Activated naive CD4-positive, alpha-beta T cell treated with anti-CD3 and anti-CD28 coated beads, Interleukin-2, amount 50 U/mL, for 72 hours (primary cell): ENCODE measurements at regions not wholly inside any gene's neighbourhood (a gene's known extent, or its start where the extent isn't known, plus 50 kb on each side); places are given as distances from the start of the nearest gene placed in this dataset.
A peak's percentile ranks its signal among the peaks of the same experiment; 100 is the strongest.

Experiments
- ATAC-seq, 2 donors: fragments of 150-1000 bp; cut with Tn5 transposase; 2 replicates each; pipeline ENCODE4 v1.10.0; 2021; ENCODE audit warnings: mild to moderate bottlenecking in 2 of 2, moderate library complexity in 2 of 2
- DNase-seq, 2 donors: peaks; one replicate each; pipeline ENCODE4 v3.0.0; 2021 to 2022; ENCODE audit warnings: low spot score in 2 of 2
- H3K27ac Mint-ChIP-seq, 2 donors: one replicate each; pipeline ENCODE4 v1.8.0; 2022; ENCODE audit warnings: mild to moderate bottlenecking in 2 of 2, mixed read lengths in 2 of 2
- H3K36me3 Mint-ChIP-seq, 2 donors: one replicate each; pipeline ENCODE4 v1.8.0; 2022; ENCODE audit warnings: mixed read lengths in 2 of 2
- H3K9me3 Mint-ChIP-seq, 2 donors: one replicate each; pipeline ENCODE4 v1.8.0; 2022; ENCODE audit warnings: mixed read lengths in 2 of 2

- DNase-seq (no peak), ATAC-seq (no peak)
- H3K27ac Mint-ChIP-seq = no peak overlapping the region
- no peaks in the 10 kb centered on the region for H3K9me3 Mint-ChIP-seq
- H3K36me3 Mint-ChIP-seq = peaks cover 0 to 6% of the 10 kb centered on the region in 2 donors
Observed at GRCh38 chr2:16016282-16016681, 75.9 kb downstream of the MYCN start.

GRCh38 chr2:16015903-16016265 is 75.5 kb downstream of the MYCN start:
- Mint-ChIP-seq H3K27ac (peak overlapping the region in 1 of 2 donors; percentile 1), H3K9me3 (no peaks in the 10 kb centered on the region), H3K36me3 (peaks cover 0 to 6% of the 10 kb centered on the region in 2 donors)
- no peak for ATAC-seq
- no peak for DNase-seq

GRCh38 chr2:16015210-16015902 is 75.0 kb downstream of the MYCN start:
- no peaks in the 10 kb centered on the region for H3K9me3 Mint-ChIP-seq
- DNase-seq (no peak), ATAC-seq (no peak)
- peaks cover 0 to 6% of the 10 kb centered on the region in 2 donors for H3K36me3 Mint-ChIP-seq
- H3K27ac Mint-ChIP-seq = no peak overlapping the region

GRCh38 chr2:16014802-16015201 is 74.5 kb downstream of the MYCN start:
- H3K36me3 Mint-ChIP-seq = peaks cover 0 to 6% of the 10 kb centered on the region in 2 donors
- H3K27ac Mint-ChIP-seq = no peak overlapping the region
- H3K9me3 Mint-ChIP-seq = no peaks in the 10 kb centered on the region
- DNase-seq (no peak), ATAC-seq (no peak)

GRCh38 chr2:16014041-16014787 is 73.9 kb downstream of the MYCN start:
- H3K9me3 Mint-ChIP-seq = no peaks in the 10 kb centered on the region
- no peak overlapping the region for H3K27ac Mint-ChIP-seq
- ATAC-seq = no peak
- peaks cover 0 to 6% of the 10 kb centered on the region in 2 donors for H3K36me3 Mint-ChIP-seq
- DNase-seq = no peak

GRCh38 chr2:16013359-16013911 is 73.1 kb downstream of the MYCN start:
- Mint-ChIP-seq H3K36me3 (peaks cover 0 to 6% of the 10 kb centered on the region in 2 donors), H3K27ac (no peak overlapping the region), H3K9me3 (no peaks in the 10 kb centered on the region)
- ATAC-seq (no peak), DNase-seq (no peak)

- ATAC-seq (no peak), DNase-seq (no peak)
- H3K36me3 Mint-ChIP-seq = peaks cover 0 to 6% of the 10 kb centered on the region in 2 donors
- no peaks in the 10 kb centered on the region for H3K9me3 Mint-ChIP-seq
- H3K27ac Mint-ChIP-seq = no peak overlapping the region
Observed at GRCh38 chr2:16012626-16013358, 72.4 kb downstream of the MYCN start.

- no peak overlapping the region for H3K27ac Mint-ChIP-seq
- peaks cover 0 to 6% of the 10 kb centered on the region in 2 donors for H3K36me3 Mint-ChIP-seq
- no peaks in the 10 kb centered on the region for H3K9me3 Mint-ChIP-seq
- ATAC-seq = no peak
- no peak for DNase-seq
Observed at GRCh38 chr2:16012029-16012596, 71.8 kb downstream of the MYCN start.

GRCh38 chr2:16011621-16011960 is 71.2 kb downstream of the MYCN start:
- Mint-ChIP-seq H3K9me3 (no peaks in the 10 kb centered on the region), H3K27ac (no peak overlapping the region), H3K36me3 (peaks cover 0 to 6% of the 10 kb centered on the region in 2 donors)
- no peak for ATAC-seq
- no peak for DNase-seq

- ATAC-seq = no peak
- peaks cover 0 to 6% of the 10 kb centered on the region in 2 donors for H3K36me3 Mint-ChIP-seq
- no peak overlapping the region for H3K27ac Mint-ChIP-seq
- no peaks in the 10 kb centered on the region for H3K9me3 Mint-ChIP-seq
- no peak for DNase-seq
Observed at GRCh38 chr2:16010951-16011620, 70.7 kb downstream of the MYCN start.

- no peak for DNase-seq
- ATAC-seq = no peak
- Mint-ChIP-seq H3K9me3 (no peaks in the 10 kb centered on the region), H3K36me3 (peaks cover 0 to 6% of the 10 kb centered on the region in 2 donors), H3K27ac (no peak overlapping the region)
Observed at GRCh38 chr2:16010011-16010410, 69.7 kb downstream of the MYCN start.

- Mint-ChIP-seq H3K9me3 (no peaks in the 10 kb centered on the region), H3K36me3 (peaks cover 0 to 6% of the 10 kb centered on the region in 2 donors), H3K27ac (no peak overlapping the region)
- ATAC-seq (no peak), DNase-seq (no peak)
Observed at GRCh38 chr2:16009560-16009959, 69.2 kb downstream of the MYCN start.

- no peak overlapping the region for H3K27ac Mint-ChIP-seq
- peaks cover 0 to 6% of the 10 kb centered on the region in 2 donors for H3K36me3 Mint-ChIP-seq
- DNase-seq (no peak), ATAC-seq (no peak)
- no peaks in the 10 kb centered on the region for H3K9me3 Mint-ChIP-seq
Observed at GRCh38 chr2:16008856-16009255, 68.5 kb downstream of the MYCN start.

- DNase-seq = no peak
- no peak for ATAC-seq
- Mint-ChIP-seq H3K27ac (no peak overlapping the region), H3K36me3 (peaks cover 0 to 2% of the 10 kb centered on the region in 2 donors), H3K9me3 (no peaks in the 10 kb centered on the region)
Observed at GRCh38 chr2:16008331-16008850, 68.0 kb downstream of the MYCN start.

- ATAC-seq = no peak
- no peak for DNase-seq
- Mint-ChIP-seq H3K27ac (no peak overlapping the region), H3K9me3 (no peaks in the 10 kb centered on the region), H3K36me3 (no peaks in the 10 kb centered on the region)
Observed at GRCh38 chr2:16007167-16007934, 67.0 kb downstream of the MYCN start.
